IMR-90 (cell line): ENCODE measurements at regions not wholly inside any gene's neighbourhood (a gene's known extent, or its start where the extent isn't known, plus 50 kb on each side); places are given as distances from the start of the nearest gene placed in this dataset.

ENCODE experiments used
- ATAC-seq: fragments of 200-7000 bp; cut with Tn5 transposase; 2 replicates; pipeline ENCODE4 v1.9.1; 2020; ENCODE audit warnings: low read depth, mild to moderate bottlenecking, moderate library complexity
- BruUV-seq: library from RNA; stranded (reverse); fragments of 400-500 nt; replicated peaks from 2 replicates; lab custom pipeline; 2021; lab: Mats Ljungman, UMichigan
- CTCF ChIA-PET: fragments of 300-600 bp; formaldehyde crosslinking; extraction: SDS; loops from one replicate; lab custom pipeline; 2021; ENCODE audit warnings: antibody characterized with exemption; lab: Yijun Ruan, JAX
- POLR2A ChIA-PET: fragments of 300-600 bp; sonication (Branson Sonifier 250); formaldehyde crosslinking; loops from one replicate; lab custom pipeline; 2022; ENCODE audit warnings: antibody characterized with exemption; ENCODE audit not compliant: unreplicated experiment; lab: Charles Lee
- DNase-seq: peaks from one replicate; pipeline ENCODE4 v3.0.0; 2013
- H2AFZ ChIP-seq: replicated peaks from 2 replicates; pipeline ENCODE3; 2013; ENCODE audit warnings: low read length, mild to moderate bottlenecking; ENCODE audit not compliant: poor library complexity
- H2AK5ac ChIP-seq: 2 replicates; pipeline ENCODE4 v1.6.1; 2013; ENCODE audit warnings: low read depth, low read length, inconsistent platforms
- H2AK9ac ChIP-seq: replicated peaks from 2 replicates; pipeline ENCODE3; 2013; ENCODE audit warnings: mild to moderate bottlenecking, low read depth, low read length, moderate library complexity; ENCODE audit not compliant: poor library complexity
- H2BK120ac ChIP-seq: 2 replicates; pipeline ENCODE4 v1.6.1; 2013; ENCODE audit warnings: low read depth, low read length, inconsistent platforms
- H2BK15ac ChIP-seq: 3 replicates; pipeline ENCODE4 v1.6.1; 2013; ENCODE audit warnings: low read depth, low read length, inconsistent platforms
- H2BK20ac ChIP-seq: 2 replicates; pipeline ENCODE4 v1.6.1; 2013; ENCODE audit warnings: low read depth, mild to moderate bottlenecking, inconsistent platforms, low read length, moderate library complexity
- H2BK5ac ChIP-seq: 2 replicates; pipeline ENCODE4 v1.6.1; 2013; ENCODE audit warnings: mild to moderate bottlenecking, low read depth, low read length, inconsistent platforms; ENCODE audit not compliant: poor library complexity, severe bottlenecking
- H3K14ac ChIP-seq: replicated peaks from 2 replicates; pipeline ENCODE4 v1.6.1; 2013; ENCODE audit warnings: low read depth, low read length, inconsistent platforms
- H3K18ac ChIP-seq: 2 replicates; pipeline ENCODE4 v1.6.1; 2013; ENCODE audit warnings: low read depth, low read length, control low read depth
- H3K23ac ChIP-seq: 2 replicates; pipeline ENCODE4 v1.6.1; 2013; ENCODE audit warnings: low read depth, low read length, inconsistent platforms
- H3K27ac ChIP-seq: 2 replicates; pipeline ENCODE4 v1.5.1; 2013; ENCODE audit warnings: mild to moderate bottlenecking, control low read depth, low read length; ENCODE audit not compliant: insufficient read depth
- H3K27me3 ChIP-seq: 2 replicates; pipeline ENCODE4 v1.6.1; 2013; ENCODE audit warnings: low read length; ENCODE audit not compliant: control insufficient read depth, insufficient read depth
- H3K36me3 ChIP-seq: 2 replicates; pipeline ENCODE4 v1.6.1; 2013; ENCODE audit warnings: low read length, mixed read lengths; ENCODE audit not compliant: control insufficient read depth, insufficient read depth
- H3K4ac ChIP-seq: 2 replicates; pipeline ENCODE4 v1.6.1; 2013; ENCODE audit warnings: low read depth, low read length, inconsistent platforms
- H3K4me1 ChIP-seq: 2 replicates; pipeline ENCODE4 v1.6.1; 2013; ENCODE audit warnings: low read length, mixed read lengths; ENCODE audit not compliant: control insufficient read depth, insufficient read depth
- H3K4me2 ChIP-seq: 2 replicates; pipeline ENCODE4 v1.6.1; 2013; ENCODE audit warnings: low read depth, mild to moderate bottlenecking, control low read depth, low read length, moderate library complexity
- H3K4me3 ChIP-seq: 2 replicates; pipeline ENCODE4 v1.5.1; 2013; ENCODE audit warnings: low read depth, mild to moderate bottlenecking, control low read depth, low read length, moderate library complexity; ENCODE audit not compliant: insufficient read depth
- H3K56ac ChIP-seq: 2 replicates; pipeline ENCODE4 v1.6.1; 2013; ENCODE audit warnings: low read length, inconsistent platforms; ENCODE audit not compliant: insufficient read depth; ENCODE audit errors: extremely low read depth
- H3K79me1 ChIP-seq, 2 experiments: 2 replicates each; pipeline ENCODE4 v1.6.1; 2013; ENCODE audit warnings: low read length in 2 of 2, inconsistent platforms in 1 of 2, low read depth in 1 of 2
- H3K9ac ChIP-seq: 2 replicates; pipeline ENCODE4 v1.6.1; 2013; ENCODE audit warnings: low read depth, low read length, control low read depth
- H3K9me1 ChIP-seq: 2 replicates; pipeline ENCODE4 v1.6.1; 2013; ENCODE audit warnings: low read length, inconsistent platforms; ENCODE audit not compliant: insufficient read depth
- H3K9me3 ChIP-seq: 2 replicates; pipeline ENCODE4 v1.6.1; 2013; ENCODE audit warnings: low read length; ENCODE audit not compliant: control insufficient read depth, insufficient read depth
- H4K20me1 ChIP-seq: 2 replicates; pipeline ENCODE4 v1.6.1; 2013; ENCODE audit warnings: low read length, inconsistent platforms; ENCODE audit not compliant: insufficient read depth
- H4K5ac ChIP-seq: 2 replicates; pipeline ENCODE4 v1.6.1; 2013; ENCODE audit warnings: mild to moderate bottlenecking, low read depth, low read length, control low read depth
- H4K8ac ChIP-seq, 2 experiments: 2 replicates each; pipeline ENCODE4 v1.6.1; 2013; ENCODE audit warnings: low read depth in 2 of 2, low read length in 2 of 2, control low read depth in 1 of 2, inconsistent platforms in 1 of 2
- H4K91ac ChIP-seq: 2 replicates; pipeline ENCODE4 v1.6.1; 2013; ENCODE audit warnings: low read depth, low read length, inconsistent platforms; ENCODE audit not compliant: insufficient read depth
- WGBS, 2 experiments: methylation state at CpG; one replicate each; pipeline versions ENCODE4 v1.1.5 to v1.1.7; 2013; ENCODE audit warnings: missing lambda C conversion rate in 2 of 2; ENCODE audit not compliant: insufficient read length in 1 of 2; ENCODE audit errors: extremely low coverage in 2 of 2; 5-methylcytosine and 5-hydroxymethylcytosine counted together
- dilution Hi-C: fragments of 300-500 bp; cut with HindIII; formaldehyde crosslinking; loops from one replicate; pipeline ENCODE4 v1.14.3; 2018; ENCODE audit warnings: low sequenced_read_pairs; ENCODE audit not compliant: unreplicated experiment
- in situ Hi-C: fragments of 300-500 bp; cut with MboI; formaldehyde crosslinking; loops from 3 replicates; pipeline ENCODE4 v1.14.3; 2019; ENCODE audit warnings: low sequenced_read_pairs, inconsistent platforms, mixed read lengths
- intact Hi-C: fragments of 100-400 bp; cut with micrococcal nuclease; formaldehyde crosslinking; loops from 2 replicates; pipeline ENCODE4 v1.10.0; 2022
- TF ChIP-seq, protein P1 (sequence below): fragments of 150-350 bp; IDR thresholded peaks from 2 replicates; pipeline ENCODE4 v1.6.1; 2017; ENCODE audit warnings: mild to moderate bottlenecking, antibody characterized with exemption, low read length, low read depth

DNA sequence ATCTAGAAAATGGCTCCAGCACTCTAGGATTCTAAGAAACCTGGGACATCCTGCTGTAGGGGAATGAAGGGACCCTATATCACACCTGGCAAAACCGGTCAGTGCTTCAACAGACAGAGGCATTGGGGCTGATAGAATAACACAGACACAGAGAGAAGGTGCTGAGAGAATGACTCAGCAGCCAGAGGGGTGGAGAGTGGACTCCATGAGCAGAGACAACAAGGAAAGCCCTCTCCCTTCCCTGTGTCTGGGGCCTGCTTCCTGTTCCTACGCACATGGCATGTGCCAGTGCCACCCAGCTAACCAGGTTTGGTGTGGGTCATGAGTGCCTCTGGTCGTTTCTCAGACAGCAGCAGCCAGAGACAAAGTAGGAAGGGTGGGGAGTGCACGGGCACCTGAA lies 140.3 kb downstream of the CCT6B start:
- ChIA-PET POLR2A (no interaction called here), CTCF (no interaction called here)
- ATAC-seq (no peak), DNase-seq (no peak)
- Histone ChIP-seq H3K27me3 (peaks cover 5% of the 10 kb centered on the region; the same call in 1 of the 2 replicates), H3K9me3 (no peaks in the 10 kb centered on the region), H3K27ac (no peak overlapping the region), H2AFZ (no peak overlapping the region), H4K5ac (no peak overlapping the region), H2AK9ac (no peak overlapping the region), H3K36me3 (no peaks in the 10 kb centered on the region), H4K8ac (no peak overlapping the region), H3K9me1 (no peaks in the 10 kb centered on the region), H2BK15ac (no peak overlapping the region), H2BK120ac (no peak overlapping the region), H2BK20ac (no peak overlapping the region), H2AK5ac (no peak overlapping the region), H4K20me1 (no peaks in the 10 kb centered on the region), H4K91ac (no peak overlapping the region), H3K56ac (no peak overlapping the region), H2BK5ac (no peak overlapping the region), H3K9ac (no peak overlapping the region), H3K14ac (no peak overlapping the region), H3K4me2 (no peak overlapping the region), H3K4ac (no peak overlapping the region), H3K23ac (no peak overlapping the region), H3K4me3 (no peak overlapping the region), H3K4me1 (no peaks in the 10 kb centered on the region), H3K18ac (no peak overlapping the region), H3K79me1 (no peaks in the 10 kb centered on the region)
- dilution Hi-C loops, result no loop called here
- WGBS, 2 experiments, result 0% methylated on average over 2 of the region's 4 CpGs; no CpG with 5 or more reads in 1 of the 2 experiments
- TF ChIP-seq, protein P1, sequence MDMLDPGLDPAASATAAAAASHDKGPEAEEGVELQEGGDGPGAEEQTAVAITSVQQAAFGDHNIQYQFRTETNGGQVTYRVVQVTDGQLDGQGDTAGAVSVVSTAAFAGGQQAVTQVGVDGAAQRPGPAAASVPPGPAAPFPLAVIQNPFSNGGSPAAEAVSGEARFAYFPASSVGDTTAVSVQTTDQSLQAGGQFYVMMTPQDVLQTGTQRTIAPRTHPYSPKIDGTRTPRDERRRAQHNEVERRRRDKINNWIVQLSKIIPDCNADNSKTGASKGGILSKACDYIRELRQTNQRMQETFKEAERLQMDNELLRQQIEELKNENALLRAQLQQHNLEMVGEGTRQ, result no peak
- intact Hi-C loops, result no loop called here
- BruUV-seq, result no TSS peak
- in situ Hi-C loops, result no loop called here
